ENCODE measurements at regions not wholly inside any gene's neighbourhood (a gene's known extent, or its start where the extent isn't known, plus 50 kb on each side); places are given as distances from the start of the nearest gene placed in this dataset.
"Not testable (repeated sequence)": the region's sequence is repeated elsewhere in the genome, so short reads cannot be mapped to it uniquely, and the experiment has no call there.

DNA sequence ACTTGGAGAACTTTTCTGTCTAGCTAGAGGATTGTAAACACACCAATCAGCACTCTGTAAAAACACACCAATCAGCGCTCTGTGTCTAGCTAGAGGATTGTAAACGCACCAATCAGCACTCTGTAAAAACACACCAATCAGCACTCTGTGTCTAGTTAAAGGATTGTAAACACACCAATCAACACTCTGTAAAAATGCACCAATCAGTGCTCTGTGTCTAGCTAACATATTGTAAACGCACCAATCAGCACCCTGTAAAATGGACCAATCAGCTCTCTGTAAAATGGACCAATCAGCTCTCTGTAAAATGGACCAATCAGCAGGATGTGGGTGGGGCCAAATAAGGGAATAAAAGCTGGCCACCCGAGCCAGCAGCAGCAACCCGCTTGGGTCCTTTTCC is 91.1 kb upstream of the KRAS start:
- TF ChIP-seq, protein P1, sequence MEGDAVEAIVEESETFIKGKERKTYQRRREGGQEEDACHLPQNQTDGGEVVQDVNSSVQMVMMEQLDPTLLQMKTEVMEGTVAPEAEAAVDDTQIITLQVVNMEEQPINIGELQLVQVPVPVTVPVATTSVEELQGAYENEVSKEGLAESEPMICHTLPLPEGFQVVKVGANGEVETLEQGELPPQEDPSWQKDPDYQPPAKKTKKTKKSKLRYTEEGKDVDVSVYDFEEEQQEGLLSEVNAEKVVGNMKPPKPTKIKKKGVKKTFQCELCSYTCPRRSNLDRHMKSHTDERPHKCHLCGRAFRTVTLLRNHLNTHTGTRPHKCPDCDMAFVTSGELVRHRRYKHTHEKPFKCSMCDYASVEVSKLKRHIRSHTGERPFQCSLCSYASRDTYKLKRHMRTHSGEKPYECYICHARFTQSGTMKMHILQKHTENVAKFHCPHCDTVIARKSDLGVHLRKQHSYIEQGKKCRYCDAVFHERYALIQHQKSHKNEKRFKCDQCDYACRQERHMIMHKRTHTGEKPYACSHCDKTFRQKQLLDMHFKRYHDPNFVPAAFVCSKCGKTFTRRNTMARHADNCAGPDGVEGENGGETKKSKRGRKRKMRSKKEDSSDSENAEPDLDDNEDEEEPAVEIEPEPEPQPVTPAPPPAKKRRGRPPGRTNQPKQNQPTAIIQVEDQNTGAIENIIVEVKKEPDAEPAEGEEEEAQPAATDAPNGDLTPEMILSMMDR (IDR thresholded peaks at IDR 0.05; ENCODE audit: low read length) = not testable (repeated sequence)
- not testable (repeated sequence) for TF ChIP-seq EZH2 (IDR thresholded peaks at IDR 0.05; ENCODE audit: borderline replicate concordance, low read length)
